ENCODE measurements at regions not wholly inside any gene's neighbourhood (a gene's known extent, or its start where the extent isn't known, plus 50 kb on each side); places are given as distances from the start of the nearest gene placed in this dataset.

DNA sequence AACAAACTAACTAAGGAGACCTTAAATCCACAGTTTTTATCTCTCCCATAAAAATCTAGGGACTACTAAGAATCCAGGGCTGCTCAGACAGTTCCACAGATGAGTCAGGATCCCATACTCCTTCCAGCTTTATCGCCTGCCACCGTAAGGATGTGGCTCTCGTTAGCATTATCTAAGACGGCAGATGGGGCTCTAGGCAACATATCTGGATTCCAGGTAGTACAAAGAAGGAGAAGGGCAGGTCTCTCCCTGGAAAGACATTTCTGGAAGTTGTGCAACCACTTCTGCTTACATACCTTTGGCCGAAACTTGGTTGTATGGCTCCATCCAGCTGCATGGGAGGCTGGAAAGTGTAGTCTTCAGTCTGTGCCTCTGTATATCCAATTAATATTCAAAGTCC is 149.4 kb downstream of the SP3 start:
- Histone ChIP-seq H3K27me3 (ENCODE audit: insufficient read depth, poor library complexity, severe bottlenecking) (no peaks in the 10 kb centered on the region), H3K27ac (ENCODE audit: poor library complexity, severe bottlenecking) (no peak overlapping the region), H3K4me3 (ENCODE audit: severe bottlenecking) (no peak overlapping the region), H3K9me3 (ENCODE audit: severe bottlenecking) (peaks cover 2% of the 10 kb centered on the region), H3K4me1 (ENCODE audit: insufficient read depth, poor library complexity, severe bottlenecking) (no peaks in the 10 kb centered on the region), H3K36me3 (ENCODE audit: low read depth) (no peaks in the 10 kb centered on the region)
- no peak for ATAC-seq (ENCODE audit: low read depth)
- TF ChIP-seq, protein P1, sequence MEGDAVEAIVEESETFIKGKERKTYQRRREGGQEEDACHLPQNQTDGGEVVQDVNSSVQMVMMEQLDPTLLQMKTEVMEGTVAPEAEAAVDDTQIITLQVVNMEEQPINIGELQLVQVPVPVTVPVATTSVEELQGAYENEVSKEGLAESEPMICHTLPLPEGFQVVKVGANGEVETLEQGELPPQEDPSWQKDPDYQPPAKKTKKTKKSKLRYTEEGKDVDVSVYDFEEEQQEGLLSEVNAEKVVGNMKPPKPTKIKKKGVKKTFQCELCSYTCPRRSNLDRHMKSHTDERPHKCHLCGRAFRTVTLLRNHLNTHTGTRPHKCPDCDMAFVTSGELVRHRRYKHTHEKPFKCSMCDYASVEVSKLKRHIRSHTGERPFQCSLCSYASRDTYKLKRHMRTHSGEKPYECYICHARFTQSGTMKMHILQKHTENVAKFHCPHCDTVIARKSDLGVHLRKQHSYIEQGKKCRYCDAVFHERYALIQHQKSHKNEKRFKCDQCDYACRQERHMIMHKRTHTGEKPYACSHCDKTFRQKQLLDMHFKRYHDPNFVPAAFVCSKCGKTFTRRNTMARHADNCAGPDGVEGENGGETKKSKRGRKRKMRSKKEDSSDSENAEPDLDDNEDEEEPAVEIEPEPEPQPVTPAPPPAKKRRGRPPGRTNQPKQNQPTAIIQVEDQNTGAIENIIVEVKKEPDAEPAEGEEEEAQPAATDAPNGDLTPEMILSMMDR (IDR thresholded peaks at IDR 0.05; ENCODE audit: poor library complexity, severe bottlenecking), result no peak
- no peak for DNase-seq (ENCODE audit: low spot score)

DNA sequence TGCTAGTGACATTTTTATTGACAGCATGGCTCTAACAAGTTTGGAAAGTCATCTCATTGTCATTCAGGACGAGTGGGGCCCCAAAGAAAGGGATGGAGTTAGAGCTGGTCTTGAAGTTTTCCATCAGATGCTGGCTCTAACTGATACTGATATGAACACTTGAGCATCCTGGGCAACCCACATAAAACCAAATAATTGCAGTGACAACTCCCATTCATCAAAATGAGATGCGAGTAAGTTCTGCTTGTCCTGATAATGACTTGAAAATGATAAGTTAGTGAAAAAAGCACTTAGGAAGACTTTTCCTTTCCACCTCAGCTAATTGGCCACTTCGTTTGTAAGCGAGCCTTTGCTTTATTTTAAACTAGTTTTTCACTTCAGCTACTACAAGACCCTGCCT is 147.6 kb downstream of the SP3 start:
- peaks cover 2% of the 10 kb centered on the region for H3K9me3 ChIP-seq (ENCODE audit: severe bottlenecking)
- no peak for DNase-seq (ENCODE audit: low spot score)
- H3K36me3 ChIP-seq (ENCODE audit: low read depth), result no peaks in the 10 kb centered on the region
- no peak for ATAC-seq (ENCODE audit: low read depth)
- H3K27me3 ChIP-seq (ENCODE audit: insufficient read depth, poor library complexity, severe bottlenecking), result no peaks in the 10 kb centered on the region
- H3K4me1 ChIP-seq (ENCODE audit: insufficient read depth, poor library complexity, severe bottlenecking), result no peaks in the 10 kb centered on the region
- H3K4me3 ChIP-seq (ENCODE audit: severe bottlenecking), result no peak overlapping the region
- TF ChIP-seq, protein P1 (IDR thresholded peaks at IDR 0.05; ENCODE audit: poor library complexity, severe bottlenecking), result no peak
- H3K27ac ChIP-seq (ENCODE audit: poor library complexity, severe bottlenecking), result no peak overlapping the region

DNA sequence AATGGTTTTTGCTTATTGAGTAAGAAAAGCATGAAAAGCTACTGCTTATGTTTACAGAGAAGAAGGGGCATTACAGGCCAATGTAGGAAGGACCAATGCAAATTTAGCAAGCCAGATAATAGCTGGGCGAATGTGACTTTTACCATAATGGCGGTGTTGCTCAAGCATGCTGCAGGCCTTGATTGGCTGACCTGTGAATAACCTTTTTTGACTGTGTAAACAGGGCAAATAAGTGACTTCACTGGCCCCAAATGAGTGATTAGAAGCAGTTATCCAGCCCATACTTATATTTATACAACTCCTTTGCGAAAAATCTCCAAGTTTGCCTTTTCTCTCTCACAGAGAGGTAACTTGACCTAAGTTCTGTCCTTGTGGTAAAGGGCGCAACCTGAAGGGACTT is 146.9 kb downstream of the SP3 start:
- DNase-seq (ENCODE audit: low spot score) (no peak), ATAC-seq (ENCODE audit: low read depth) (no peak)
- no peak overlapping the region for H3K4me3 ChIP-seq (ENCODE audit: severe bottlenecking)
- no peaks in the 10 kb centered on the region for H3K27me3 ChIP-seq (ENCODE audit: insufficient read depth, poor library complexity, severe bottlenecking)
- H3K36me3 ChIP-seq (ENCODE audit: low read depth), result no peaks in the 10 kb centered on the region
- H3K4me1 ChIP-seq (ENCODE audit: insufficient read depth, poor library complexity, severe bottlenecking), result no peaks in the 10 kb centered on the region
- no peak overlapping the region for H3K27ac ChIP-seq (ENCODE audit: poor library complexity, severe bottlenecking)
- TF ChIP-seq, protein P1 (IDR thresholded peaks at IDR 0.05; ENCODE audit: poor library complexity, severe bottlenecking), result no peak
- peaks cover 2% of the 10 kb centered on the region for H3K9me3 ChIP-seq (ENCODE audit: severe bottlenecking)

DNA sequence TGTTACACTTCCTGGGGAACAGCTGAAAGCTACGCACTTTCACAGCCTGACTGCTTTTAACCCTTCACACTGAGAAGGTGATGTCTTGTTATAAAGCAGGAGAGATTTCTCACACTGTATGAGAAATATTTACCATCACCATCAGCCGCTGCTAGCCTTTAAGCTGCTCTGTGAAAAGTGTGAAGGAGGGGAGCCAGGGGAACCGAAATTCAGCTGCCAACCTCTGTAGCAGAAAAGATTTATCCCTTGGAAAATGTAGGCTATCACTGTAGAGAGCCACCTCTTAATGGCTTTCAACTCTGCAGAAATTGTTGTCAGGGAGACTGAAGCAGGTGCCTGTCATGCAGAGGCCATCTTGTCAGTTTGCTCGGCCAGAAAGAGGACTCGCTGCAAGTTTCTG is 145.3 kb downstream of the SP3 start:
- Histone ChIP-seq H3K4me3 (ENCODE audit: severe bottlenecking) (no peak overlapping the region), H3K9me3 (ENCODE audit: severe bottlenecking) (no peaks in the 10 kb centered on the region), H3K4me1 (ENCODE audit: insufficient read depth, poor library complexity, severe bottlenecking) (no peaks in the 10 kb centered on the region), H3K27ac (ENCODE audit: poor library complexity, severe bottlenecking) (no peak overlapping the region), H3K36me3 (ENCODE audit: low read depth) (no peaks in the 10 kb centered on the region), H3K27me3 (ENCODE audit: insufficient read depth, poor library complexity, severe bottlenecking) (no peaks in the 10 kb centered on the region)
- TF ChIP-seq, protein P1 (IDR thresholded peaks at IDR 0.05; ENCODE audit: poor library complexity, severe bottlenecking), result no peak
- ATAC-seq (ENCODE audit: low read depth), result no peak
- DNase-seq (ENCODE audit: low spot score), result no peak

DNA sequence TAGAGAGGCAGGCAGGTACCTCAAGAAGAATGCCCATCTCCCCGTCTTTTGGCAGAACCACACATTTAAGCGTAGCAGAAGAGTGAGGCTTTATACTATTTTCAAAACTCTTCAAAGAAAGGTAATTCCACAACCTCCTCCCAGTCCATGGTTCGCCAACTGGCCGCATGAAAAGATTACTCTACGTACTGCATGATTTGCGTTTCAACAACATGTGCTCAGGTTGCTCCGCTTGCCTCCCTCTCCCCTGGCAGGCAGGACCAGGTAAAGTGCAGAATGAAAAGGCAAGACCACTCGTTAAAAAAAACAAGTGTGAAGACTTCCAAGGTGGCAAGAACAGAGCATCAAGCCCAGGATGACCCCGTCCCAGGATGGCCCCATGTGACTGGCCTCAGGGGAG is 143.7 kb downstream of the SP3 start:
- H3K9me3 ChIP-seq (ENCODE audit: severe bottlenecking), result no peaks in the 10 kb centered on the region
- H3K36me3 ChIP-seq (ENCODE audit: low read depth), result no peaks in the 10 kb centered on the region
- no peaks in the 10 kb centered on the region for H3K27me3 ChIP-seq (ENCODE audit: insufficient read depth, poor library complexity, severe bottlenecking)
- no peak for ATAC-seq (ENCODE audit: low read depth)
- no peak overlapping the region for H3K4me3 ChIP-seq (ENCODE audit: severe bottlenecking)
- TF ChIP-seq, protein P1 (IDR thresholded peaks at IDR 0.05; ENCODE audit: poor library complexity, severe bottlenecking), result no peak
- no peak for DNase-seq (ENCODE audit: low spot score)
- H3K27ac ChIP-seq (ENCODE audit: poor library complexity, severe bottlenecking), result no peak overlapping the region
- no peaks in the 10 kb centered on the region for H3K4me1 ChIP-seq (ENCODE audit: insufficient read depth, poor library complexity, severe bottlenecking)
